HepG2 (cell line): ENCODE measurements at regions not wholly inside any gene's neighbourhood (a gene's known extent, or its start where the extent isn't known, plus 50 kb on each side); places are given as distances from the start of the nearest gene placed in this dataset.

Experiments used
- POLR2A ChIP-seq, 2 experiments: IDR thresholded peaks; 2 replicates each; pipeline ENCODE4 v1.6.1; 2011; ENCODE audit warnings: low read depth in 2 of 2, low read length in 2 of 2, mild to moderate bottlenecking in 1 of 2, moderate library complexity in 1 of 2; ENCODE audit not compliant: insufficient read depth in 1 of 2
- SETDB1 ChIP-seq: sonication (generic); formaldehyde crosslinking; IDR thresholded peaks from 2 replicates; pipeline ENCODE4 v1.5.1; 2020; ENCODE audit warnings: missing genetic modification reagents, mild to moderate bottlenecking, borderline replicate concordance
- ZBTB26 ChIP-seq: IDR thresholded peaks from 2 replicates; pipeline ENCODE4 v1.6.1; 2016; ENCODE audit warnings: missing compliant biosample characterization, missing genetic modification reagents, borderline replicate concordance
- ZNF382 ChIP-seq: sonication (generic); formaldehyde crosslinking; IDR thresholded peaks from 2 replicates; pipeline ENCODE4 v1.5.0; 2020; ENCODE audit warnings: missing genetic modification reagents, mild to moderate bottlenecking, borderline replicate concordance

- no peak for TF ChIP-seq SETDB1 (CRISPR knock-in tag)
- no peak for TF ChIP-seq ZBTB26 (CRISPR knock-in tag)
- TF ChIP-seq ZNF382 (CRISPR knock-in tag) = no peak
- no peak for TF ChIP-seq POLR2A (IDR thresholded peaks at IDR 0.05; ENCODE audit: insufficient read depth in 1 of 2, low read depth in 2 of 2, low read length in 2 of 2)
These were observed 59.2 kb upstream of the GATB start for GRCh38 chr4:151820004-151820403.
